NCI-H446 treated with DMSO at 0.1 percent for 48 hours (cell line): ENCODE measurements at regions not wholly inside any gene's neighbourhood (a gene's known extent, or its start where the extent isn't known, plus 50 kb on each side); places are given as distances from the start of the nearest gene placed in this dataset.
"Not testable (repeated sequence)": the region's sequence is repeated elsewhere in the genome, so short reads cannot be mapped to it uniquely, and the experiment has no call there.

Source experiments
- DNase-seq: peaks from one replicate; lab custom pipeline; 2025; lab: John Stamatoyannopoulos, UW

GRCh38 chr5:51802551-51803184 lies 419.4 kb downstream of the ISL1 start:
- no peak for DNase-seq

GRCh38 chr5:51806677-51807076 lies 423.4 kb downstream of the ISL1 start:
- DNase-seq: no peak

- no peak for DNase-seq
These were observed 427.3 kb downstream of the ISL1 start for GRCh38 chr5:51810592-51810991.

DNA sequence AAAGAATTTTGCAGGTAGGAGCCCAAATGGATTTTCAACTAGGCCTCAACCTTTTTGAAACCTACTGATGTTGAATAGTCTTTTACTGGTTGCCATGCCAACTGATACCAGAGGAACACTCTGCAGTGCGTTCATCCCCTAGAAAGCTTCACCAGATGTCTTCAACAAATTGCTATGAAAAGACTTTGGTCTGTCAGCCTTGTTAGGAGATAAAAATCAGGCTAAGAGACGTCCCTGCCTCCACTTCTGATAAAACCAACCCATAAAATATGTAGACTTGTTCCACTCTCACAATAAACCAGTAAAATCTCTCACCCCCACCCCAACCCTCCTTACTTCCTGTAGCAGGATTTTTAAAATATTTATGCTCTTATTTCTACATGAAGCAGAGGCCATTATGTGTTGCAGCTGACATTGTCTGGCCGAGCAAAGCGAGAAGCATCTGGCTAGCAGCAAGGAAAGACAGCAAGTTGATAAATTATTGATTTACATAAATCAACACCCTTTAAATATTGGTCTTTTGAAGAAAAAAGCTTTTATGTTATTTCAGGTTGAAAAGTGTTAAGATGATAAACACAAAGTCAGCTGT lies 428.7 kb downstream of the ISL1 start:
- DNase-seq: no peak

GRCh38 chr5:51814817-51815216 lies 431.6 kb downstream of the ISL1 start:
- DNase-seq: not testable (repeated sequence)

- DNase-seq: no peak
These were observed 433.2 kb downstream of the ISL1 start for GRCh38 chr5:51816427-51816826.

- DNase-seq: no peak
These were observed 438.4 kb downstream of the ISL1 start for GRCh38 chr5:51821697-51822096.

GRCh38 chr5:51829230-51829629 lies 446.0 kb downstream of the ISL1 start:
- DNase-seq: no peak

DNA sequence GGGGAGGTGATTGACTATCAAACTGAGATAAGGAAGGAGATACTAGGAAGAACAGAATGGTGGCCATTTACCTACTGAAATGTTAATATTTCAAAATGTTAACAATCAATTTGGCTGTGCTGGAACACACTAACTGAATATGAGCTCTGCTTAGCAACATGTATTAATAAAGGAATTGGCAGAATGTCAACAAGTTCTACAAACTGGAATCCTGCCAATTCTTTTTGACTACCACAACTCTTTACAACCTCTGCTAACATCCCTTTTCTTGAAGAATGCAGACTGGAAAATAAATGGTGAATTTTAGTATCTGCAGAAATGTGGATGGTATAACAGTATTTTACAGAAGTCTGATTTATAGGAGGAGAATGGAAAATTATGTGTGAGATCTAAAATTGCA lies 446.4 kb downstream of the ISL1 start:
- DNase-seq: no peak

DNA sequence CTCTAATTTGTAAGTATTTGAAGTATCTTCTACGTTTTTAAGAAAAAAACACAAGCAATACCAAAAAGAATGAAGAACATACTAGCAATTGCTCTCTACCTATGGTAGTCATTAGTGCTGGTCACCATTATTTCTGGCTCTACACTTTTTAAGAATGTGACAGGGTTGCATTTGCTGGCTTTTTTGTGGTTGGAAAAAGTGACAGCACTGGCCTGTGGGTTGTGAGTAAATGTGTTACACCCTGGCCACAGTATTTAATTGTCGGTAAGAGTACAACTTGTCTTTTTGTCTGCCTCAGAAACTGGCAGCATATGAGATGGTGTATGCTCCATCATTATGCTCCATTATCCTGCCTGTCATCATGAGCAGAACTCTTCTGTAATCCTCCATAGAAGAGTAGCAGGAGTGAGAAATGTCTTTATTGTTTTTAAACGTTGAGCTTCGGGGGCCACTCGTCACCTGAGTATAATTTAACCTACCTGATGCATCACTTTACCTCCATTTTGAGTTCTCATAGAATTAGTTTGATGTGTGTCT lies 449.8 kb downstream of the ISL1 start:
- DNase-seq: no peak

DNA sequence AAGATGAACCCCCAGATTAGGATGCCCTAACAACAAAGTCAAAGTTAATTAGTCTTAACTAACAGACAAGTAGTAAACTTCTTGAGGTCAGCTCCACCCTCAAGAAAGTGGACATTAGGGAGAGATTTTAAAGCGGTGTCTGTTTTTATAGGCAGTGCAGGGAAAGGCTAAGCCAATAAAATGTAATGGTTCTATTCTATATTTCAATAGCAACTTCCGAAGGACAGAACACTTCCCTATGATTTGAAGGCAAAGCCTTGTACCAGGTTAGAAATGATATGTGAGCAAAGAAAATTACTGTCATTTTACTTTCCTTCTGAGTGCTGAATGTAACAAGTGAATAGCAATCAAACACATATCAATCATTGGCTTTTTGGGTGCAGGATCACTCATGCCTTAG lies 455.2 kb downstream of the ISL1 start:
- no peak for DNase-seq

DNA sequence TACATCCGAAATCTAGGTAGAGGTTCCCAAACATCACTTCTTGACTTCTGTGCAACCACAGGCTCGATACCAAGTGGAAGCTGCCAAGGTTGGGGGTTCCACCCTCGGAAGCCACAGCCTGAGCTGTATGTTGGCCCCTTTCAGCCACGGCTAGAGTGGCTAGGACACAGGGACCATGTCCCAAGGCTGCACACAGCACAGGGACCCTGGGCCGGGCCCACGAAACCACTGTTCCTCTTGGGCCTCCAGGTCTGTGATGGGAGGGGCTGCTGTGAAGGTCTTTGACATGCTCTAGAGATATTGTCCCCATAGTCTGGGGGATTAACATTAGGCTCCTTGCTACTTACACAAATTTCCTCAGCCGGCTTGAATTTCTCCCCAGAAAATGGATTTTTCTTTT lies 460.6 kb downstream of the ISL1 start:
- DNase-seq: no peak

DNA sequence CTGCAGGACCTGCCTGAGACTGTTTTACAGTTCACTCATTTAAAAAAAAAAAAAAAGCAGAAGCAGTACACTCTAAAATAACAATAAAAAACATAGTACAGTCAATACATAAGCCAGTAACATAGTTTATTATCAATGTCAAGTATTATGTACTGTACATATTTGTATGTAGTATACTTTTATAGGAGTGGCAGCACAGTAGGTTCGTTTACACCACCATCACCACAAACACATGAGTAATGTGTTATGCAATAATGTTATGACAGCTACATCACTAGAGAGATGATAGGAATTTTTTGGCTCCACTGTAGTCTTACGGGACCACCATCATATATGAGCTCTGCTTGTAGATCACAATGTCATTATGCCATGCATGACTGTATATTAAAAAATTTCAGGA lies 462.8 kb downstream of the ISL1 start:
- no peak for DNase-seq

GRCh38 chr5:51859624-51860023 lies 476.4 kb downstream of the ISL1 start:
- no peak for DNase-seq

GRCh38 chr5:51860532-51861018 lies 477.3 kb downstream of the ISL1 start:
- no peak for DNase-seq

DNA sequence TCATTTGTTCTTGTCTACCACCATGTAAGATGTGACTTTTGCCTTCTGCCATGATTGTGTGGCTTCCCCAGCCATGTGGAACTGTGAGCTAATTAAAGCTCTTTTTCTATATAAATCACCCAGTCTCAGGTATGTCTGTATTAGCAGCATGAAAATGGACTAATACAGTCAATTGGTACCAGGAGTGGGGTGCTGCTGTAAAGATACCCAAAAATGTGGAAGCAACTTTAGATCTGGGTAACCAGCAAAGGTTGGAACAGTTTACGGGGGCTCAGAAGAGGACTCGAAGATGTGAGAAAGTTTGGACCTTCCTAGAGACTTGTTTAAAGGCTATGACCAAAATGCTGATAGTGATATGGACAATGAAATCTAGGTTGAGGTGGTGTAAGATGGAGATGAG lies 488.9 kb downstream of the ISL1 start:
- no peak for DNase-seq

DNA sequence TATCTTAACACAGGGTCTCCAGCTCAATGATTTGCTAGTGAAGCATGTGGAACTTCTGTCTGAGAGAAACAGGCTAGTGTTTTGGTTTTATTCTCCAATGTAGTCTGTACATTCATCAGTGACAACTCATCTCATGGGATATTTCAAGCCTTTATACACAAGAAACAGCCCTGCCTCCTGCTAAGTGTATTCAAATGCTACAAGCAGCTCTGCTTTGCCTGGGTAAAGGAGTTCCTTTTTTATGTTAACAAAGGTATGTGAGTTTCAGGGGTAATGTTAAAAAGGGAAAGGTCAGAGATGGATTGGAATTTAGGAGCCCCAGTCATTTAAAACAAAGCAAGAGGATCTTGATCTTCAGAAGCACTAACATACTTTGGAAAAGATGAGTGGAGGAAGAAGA lies 498.7 kb downstream of the ISL1 start:
- DNase-seq: no peak

DNA sequence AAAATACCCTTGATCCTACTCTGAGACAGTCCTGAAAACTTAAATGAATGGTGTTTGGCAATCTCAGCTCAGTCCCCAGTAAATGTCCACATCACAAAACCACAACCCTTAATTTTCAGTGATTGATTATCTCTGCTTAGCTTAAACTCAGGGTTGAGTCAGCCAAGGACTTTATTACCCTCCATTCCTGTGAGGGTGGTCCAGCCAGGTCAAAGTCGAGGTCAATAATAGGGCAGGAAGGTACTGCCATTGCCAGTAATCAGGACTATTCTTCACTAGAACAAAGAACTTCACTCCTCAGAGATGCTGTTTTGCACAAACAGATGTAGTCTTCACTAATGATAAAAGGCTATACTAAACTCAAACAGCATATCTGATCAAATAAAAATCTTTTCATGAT lies 499.4 kb downstream of the ISL1 start:
- no peak for DNase-seq

DNA sequence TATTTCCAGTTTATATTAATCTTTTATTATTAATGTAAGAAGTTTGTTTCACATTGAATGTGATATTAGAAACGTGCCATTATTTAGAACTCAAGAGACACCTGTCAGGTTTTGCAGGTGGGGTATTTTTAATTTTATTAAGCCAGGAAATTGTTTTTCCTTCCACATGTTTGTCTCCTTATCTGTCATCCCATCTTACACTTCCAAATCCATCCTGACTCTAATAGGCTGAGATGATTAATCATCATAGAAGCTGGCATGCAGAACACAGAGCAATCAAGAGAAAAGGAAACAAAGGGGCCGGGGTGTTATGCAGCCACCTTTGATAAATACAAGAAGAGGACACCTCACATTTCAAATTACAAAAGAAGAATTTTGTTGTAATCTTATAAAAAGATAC lies 506.5 kb downstream of the ISL1 start:
- DNase-seq: no peak

DNA sequence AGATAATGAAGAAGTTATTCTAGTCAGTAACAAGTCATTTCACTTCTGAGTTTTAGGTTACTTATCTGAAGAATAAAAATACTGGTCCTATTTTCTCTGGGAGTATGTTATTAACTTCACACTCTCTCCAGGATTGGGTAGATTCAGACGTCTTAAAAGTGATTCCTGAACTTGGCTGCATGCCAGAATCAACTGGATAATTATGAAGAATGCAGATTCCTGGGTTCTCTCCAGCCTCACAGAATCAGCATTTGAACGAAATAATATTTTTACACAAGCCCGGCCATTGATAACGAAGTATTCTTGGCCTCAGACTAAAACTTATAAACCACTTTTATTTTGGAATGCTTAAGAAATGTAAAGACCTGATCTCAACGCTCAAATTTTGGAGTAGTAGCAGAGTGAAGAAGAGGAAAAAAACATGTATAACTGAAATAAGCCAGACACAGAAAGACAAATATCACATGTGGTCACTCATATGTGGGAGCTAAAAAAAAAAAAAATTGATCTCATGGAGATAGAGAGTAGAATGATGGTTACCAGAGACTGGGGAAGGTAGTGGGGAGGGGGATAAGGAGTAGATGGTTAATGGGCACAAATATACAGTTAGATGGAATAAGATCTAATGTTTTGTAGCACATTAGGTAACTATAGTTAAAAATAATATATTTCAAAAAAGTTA lies 507.3 kb downstream of the ISL1 start:
- no peak for DNase-seq

DNA sequence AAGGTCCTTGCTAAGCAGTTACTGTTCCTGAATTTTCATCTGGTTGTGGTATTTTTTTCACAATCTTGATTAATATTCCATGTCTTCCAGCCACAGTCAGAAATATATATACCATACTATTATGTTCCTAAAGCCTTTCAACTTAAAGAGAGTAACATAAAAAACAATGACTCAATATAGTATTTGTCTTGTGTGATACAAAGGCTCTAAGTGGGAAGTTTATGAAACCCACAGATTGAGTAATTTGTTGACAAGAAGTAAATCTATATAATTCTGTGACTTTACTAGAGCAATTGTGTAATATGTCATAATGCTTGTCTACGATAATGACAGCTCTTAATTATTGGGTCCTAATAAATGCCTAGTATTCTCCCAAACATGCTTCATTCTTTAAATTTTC lies 509.4 kb downstream of the ISL1 start:
- no peak for DNase-seq

GRCh38 chr5:51895834-51896233 lies 512.6 kb downstream of the ISL1 start:
- no peak for DNase-seq

GRCh38 chr5:51902512-51902911 lies 519.3 kb downstream of the ISL1 start:
- no peak for DNase-seq
